Upper lobe of left lung (tissue), 4 donors: ENCODE measurements at regions not wholly inside any gene's neighbourhood (a gene's known extent, or its start where the extent isn't known, plus 50 kb on each side); places are given as distances from the start of the nearest gene placed in this dataset.

Source experiments
- CTCF ChIP-seq, 6 experiments: fragments of 450-650 bp in 4 of 6; fragments of 200-600 bp in 2 of 6; sonication (generic) in 2 of 6; IDR thresholded peaks; one replicate each; pipeline ENCODE4 v1.5.1; 2016 to 2019; ENCODE audit warnings: antibody characterized with exemption in 6 of 6
- EP300 ChIP-seq, 4 donors: sonication (generic); formaldehyde crosslinking; IDR thresholded peaks; one replicate each; pipeline ENCODE4 v1.5.1; 2017; ENCODE audit warnings: antibody characterized with exemption in 4 of 4, control low read depth in 2 of 4

- TF ChIP-seq EP300 (IDR thresholded peaks at IDR 0.05) (no peak), CTCF (IDR thresholded peaks at IDR 0.05) (no peak)
Measured at GRCh38 chr22:49082451-49082850, 745.2 kb downstream of the BRD1 start.
